ENCODE measurements at regions not wholly inside any gene's neighbourhood (a gene's known extent, or its start where the extent isn't known, plus 50 kb on each side); places are given as distances from the start of the nearest gene placed in this dataset.

DNA sequence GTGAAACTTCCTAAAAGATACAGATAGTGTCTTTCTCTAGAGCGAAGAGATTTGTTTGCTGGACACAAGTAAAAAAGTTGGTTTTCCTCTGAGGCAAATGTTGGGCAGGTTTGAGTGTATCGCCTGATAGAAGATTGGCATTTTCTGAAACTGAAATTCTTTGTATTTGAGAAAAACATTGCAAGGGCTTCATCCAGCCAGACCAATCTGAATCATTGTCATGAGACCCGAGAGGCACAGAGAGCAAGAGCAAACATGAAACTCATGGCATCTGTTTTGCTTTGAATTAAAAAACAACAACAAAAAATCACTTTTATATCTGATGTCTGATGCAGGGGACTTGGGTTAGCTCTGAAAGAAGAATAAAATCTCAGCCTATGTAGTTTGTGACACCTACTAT is 379.3 kb upstream of the NCAM2 start:
- intact Hi-C loops (cut with micrococcal nuclease): no loop called here
- TF ChIP-seq, protein P1, sequence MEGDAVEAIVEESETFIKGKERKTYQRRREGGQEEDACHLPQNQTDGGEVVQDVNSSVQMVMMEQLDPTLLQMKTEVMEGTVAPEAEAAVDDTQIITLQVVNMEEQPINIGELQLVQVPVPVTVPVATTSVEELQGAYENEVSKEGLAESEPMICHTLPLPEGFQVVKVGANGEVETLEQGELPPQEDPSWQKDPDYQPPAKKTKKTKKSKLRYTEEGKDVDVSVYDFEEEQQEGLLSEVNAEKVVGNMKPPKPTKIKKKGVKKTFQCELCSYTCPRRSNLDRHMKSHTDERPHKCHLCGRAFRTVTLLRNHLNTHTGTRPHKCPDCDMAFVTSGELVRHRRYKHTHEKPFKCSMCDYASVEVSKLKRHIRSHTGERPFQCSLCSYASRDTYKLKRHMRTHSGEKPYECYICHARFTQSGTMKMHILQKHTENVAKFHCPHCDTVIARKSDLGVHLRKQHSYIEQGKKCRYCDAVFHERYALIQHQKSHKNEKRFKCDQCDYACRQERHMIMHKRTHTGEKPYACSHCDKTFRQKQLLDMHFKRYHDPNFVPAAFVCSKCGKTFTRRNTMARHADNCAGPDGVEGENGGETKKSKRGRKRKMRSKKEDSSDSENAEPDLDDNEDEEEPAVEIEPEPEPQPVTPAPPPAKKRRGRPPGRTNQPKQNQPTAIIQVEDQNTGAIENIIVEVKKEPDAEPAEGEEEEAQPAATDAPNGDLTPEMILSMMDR (IDR thresholded peaks at IDR 0.05): no peak

GRCh38 chr21:20627594-20627993 is 370.6 kb upstream of the NCAM2 start:
- Mint-ChIP-seq H3K27ac (no peak overlapping the region), H3K4me3 (no peak overlapping the region), H3K4me1 (ENCODE audit: low read depth) (no peaks in the 10 kb centered on the region), H3K36me3 (ENCODE audit: low read depth) (no peaks in the 10 kb centered on the region), H3K27me3 (no peaks in the 10 kb centered on the region), H3K9me3 (peaks cover 10% of the 10 kb centered on the region)
- TF ChIP-seq, protein P1 (IDR thresholded peaks at IDR 0.05): no peak
- no peak for ATAC-seq
- DNase-seq: no peak
- CTCF ChIA-PET: no interaction called here
- intact Hi-C loops (cut with micrococcal nuclease): no loop called here
- POLR2A ChIA-PET: no interaction called here

More for the DNA sequence above, 379.3 kb upstream of the NCAM2 start:
- DNase-seq: no peak
- Mint-ChIP-seq H3K4me1 (ENCODE audit: low read depth) (no peaks in the 10 kb centered on the region), H3K9me3 (peaks cover 5% of the 10 kb centered on the region), H3K27me3 (no peaks in the 10 kb centered on the region), H3K27ac (no peak overlapping the region), H3K4me3 (no peak overlapping the region), H3K36me3 (ENCODE audit: low read depth) (no peaks in the 10 kb centered on the region)
- no peak for ATAC-seq
- POLR2A ChIA-PET: no interaction called here
- CTCF ChIA-PET: no interaction called here

- H3K9me3 Mint-ChIP-seq: peaks cover 4% of the 10 kb centered on the region
- no peak for DNase-seq
- no peaks in the 10 kb centered on the region for H3K27me3 Mint-ChIP-seq
- no peak overlapping the region for H3K4me3 Mint-ChIP-seq
- ChIA-PET POLR2A (no interaction called here), CTCF (no interaction called here)
- TF ChIP-seq, protein P1 (IDR thresholded peaks at IDR 0.05): no peak
- intact Hi-C loops (cut with micrococcal nuclease): no loop called here
- no peaks in the 10 kb centered on the region for H3K36me3 Mint-ChIP-seq (ENCODE audit: low read depth)
- no peak for ATAC-seq
- H3K4me1 Mint-ChIP-seq (ENCODE audit: low read depth): no peaks in the 10 kb centered on the region
- no peak overlapping the region for H3K27ac Mint-ChIP-seq
Measured at GRCh38 chr21:20631633-20632032, 366.6 kb upstream of the NCAM2 start.

GRCh38 chr21:20639026-20639425 is 359.2 kb upstream of the NCAM2 start:
- TF ChIP-seq, protein P1 (IDR thresholded peaks at IDR 0.05): no peak
- H3K27me3 Mint-ChIP-seq: no peaks in the 10 kb centered on the region
- no peak overlapping the region for H3K27ac Mint-ChIP-seq
- H3K36me3 Mint-ChIP-seq (ENCODE audit: low read depth): no peaks in the 10 kb centered on the region
- no peak for DNase-seq
- ChIA-PET CTCF (no interaction called here), POLR2A (no interaction called here)
- intact Hi-C loops (cut with micrococcal nuclease): no loop called here
- H3K4me3 Mint-ChIP-seq: no peak overlapping the region
- H3K9me3 Mint-ChIP-seq: peaks cover 3% of the 10 kb centered on the region
- H3K4me1 Mint-ChIP-seq (ENCODE audit: low read depth): no peaks in the 10 kb centered on the region
- no peak for ATAC-seq

DNA sequence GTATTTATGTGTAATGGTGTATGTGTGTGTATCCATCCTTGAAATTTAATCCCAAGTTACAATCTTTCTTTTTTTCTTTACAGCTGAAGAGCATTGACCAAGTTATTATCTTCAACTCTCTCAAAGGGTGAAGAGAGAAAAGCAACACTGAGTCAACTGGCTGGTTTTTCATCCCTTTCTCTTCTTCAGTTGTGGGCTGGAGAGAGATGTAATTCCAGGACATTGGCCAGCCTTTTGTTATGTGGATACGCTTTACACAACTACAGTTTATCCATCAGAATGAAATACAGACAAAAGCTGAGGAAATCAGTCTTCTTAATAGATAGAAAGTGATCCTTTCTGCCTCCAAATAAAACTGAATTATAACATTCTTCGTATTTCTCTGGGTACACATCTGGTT is 357.0 kb upstream of the NCAM2 start:
- Mint-ChIP-seq H3K27ac (no peak overlapping the region), H3K4me3 (no peak overlapping the region), H3K27me3 (no peaks in the 10 kb centered on the region), H3K4me1 (ENCODE audit: low read depth) (no peaks in the 10 kb centered on the region), H3K9me3 (peaks cover 3% of the 10 kb centered on the region), H3K36me3 (ENCODE audit: low read depth) (no peaks in the 10 kb centered on the region)
- DNase-seq (no peak), ATAC-seq (no peak)
- TF ChIP-seq, protein P1 (IDR thresholded peaks at IDR 0.05): no peak
- ChIA-PET POLR2A (no interaction called here), CTCF (no interaction called here)
- intact Hi-C loops (cut with micrococcal nuclease): no loop called here
